KMS-11 (cell line): ENCODE measurements at regions not wholly inside any gene's neighbourhood (a gene's known extent, or its start where the extent isn't known, plus 50 kb on each side); places are given as distances from the start of the nearest gene placed in this dataset.

Source experiments
- H2AFZ ChIP-seq: fragments of 200-600 bp; sonication (generic); 2 replicates; pipeline ENCODE4 v1.6.1; 2016; ENCODE audit warnings: antibody characterized with exemption, mixed run types, low read depth
- H3K27ac ChIP-seq: fragments of 200-600 bp; sonication (generic); 2 replicates; pipeline ENCODE4 v1.6.1; 2016; ENCODE audit warnings: mild to moderate bottlenecking, mixed run types
- H3K27me3 ChIP-seq: fragments of 200-600 bp; sonication (generic); 2 replicates; pipeline ENCODE4 v1.6.1; 2017; ENCODE audit warnings: mild to moderate bottlenecking, low read depth, mixed run types, moderate library complexity; ENCODE audit not compliant: insufficient read depth
- H3K36me3 ChIP-seq: fragments of 200-600 bp; sonication (generic); 2 replicates; pipeline ENCODE4 v1.6.1; 2017; ENCODE audit warnings: mild to moderate bottlenecking, mixed run types; ENCODE audit not compliant: insufficient read depth
- H3K4me1 ChIP-seq: fragments of 200-600 bp; sonication (generic); 2 replicates; pipeline ENCODE4 v1.6.1; 2016; ENCODE audit warnings: mild to moderate bottlenecking, low read depth, mixed run types; ENCODE audit not compliant: poor library complexity, severe bottlenecking
- H3K4me2 ChIP-seq: fragments of 200-600 bp; sonication (generic); 2 replicates; pipeline ENCODE4 v1.7.0; 2016; ENCODE audit warnings: mild to moderate bottlenecking, mixed run types
- H3K4me3 ChIP-seq: fragments of 200-600 bp; sonication (generic); IDR thresholded peaks from 2 replicates; pipeline ENCODE4 v1.6.1; 2017; ENCODE audit warnings: low read depth, low read length, mixed read lengths; ENCODE audit not compliant: insufficient read depth
- H3K79me2 ChIP-seq: fragments of 200-600 bp; sonication (generic); 2 replicates; pipeline ENCODE4 v1.6.1; 2016; ENCODE audit warnings: low read depth, mixed run types; ENCODE audit not compliant: insufficient read depth
- H3K9ac ChIP-seq: fragments of 200-600 bp; sonication (generic); 2 replicates; pipeline ENCODE4 v1.6.1; 2016; ENCODE audit warnings: mild to moderate bottlenecking, mixed run types
- H4K20me1 ChIP-seq: fragments of 200-600 bp; sonication (generic); 2 replicates; pipeline ENCODE4 v1.6.1; 2016; ENCODE audit warnings: mild to moderate bottlenecking, mixed run types; ENCODE audit not compliant: insufficient read depth
- CTCF ChIP-seq: fragments of 200-600 bp; sonication (generic); conservative IDR thresholded peaks from 2 replicates; pipeline ENCODE4 v1.6.1; 2017; ENCODE audit warnings: low read depth, mild to moderate bottlenecking, antibody characterized with exemption, low read length, moderate library complexity, mixed read lengths

GRCh38 chrX:22934640-22935039, 65.1 kb upstream of the DDX53 start:
- H3K36me3 ChIP-seq, result no peaks in the 10 kb centered on the region
- TF ChIP-seq CTCF, result no peak

GRCh38 chrX:22944945-22945344, 54.8 kb upstream of the DDX53 start:
- Histone ChIP-seq H3K4me1 (no peaks in the 10 kb centered on the region), H4K20me1 (no peaks in the 10 kb centered on the region), H3K4me2 (no peak overlapping the region), H3K36me3 (no peaks in the 10 kb centered on the region), H3K4me3 (no peak overlapping the region), H3K27me3 (no peaks in the 10 kb centered on the region), H2AFZ (no peak overlapping the region), H3K9ac (no peak overlapping the region), H3K79me2 (no peaks in the 10 kb centered on the region), H3K27ac (no peak overlapping the region)
- TF ChIP-seq CTCF, result no peak

More at GRCh38 chrX:22934640-22935039, 65.1 kb upstream of the DDX53 start:
- Histone ChIP-seq H3K4me2 (no peak overlapping the region), H3K79me2 (no peaks in the 10 kb centered on the region), H3K9ac (no peak overlapping the region), H2AFZ (no peak overlapping the region), H3K4me1 (no peaks in the 10 kb centered on the region), H3K27me3 (no peaks in the 10 kb centered on the region), H4K20me1 (no peaks in the 10 kb centered on the region), H3K4me3 (no peak overlapping the region), H3K27ac (no peak overlapping the region)
